CD4-positive, alpha-beta memory T cell (primary cell): ENCODE measurements at regions not wholly inside any gene's neighbourhood (a gene's known extent, or its start where the extent isn't known, plus 50 kb on each side); places are given as distances from the start of the nearest gene placed in this dataset.

Experiments used
- CTCF ChIA-PET: fragments of 350-600 bp; sonication (Branson Sonifier 250); formaldehyde crosslinking; loops from one replicate; lab custom pipeline; 2021; ENCODE audit warnings: inconsistent platforms; ENCODE audit not compliant: partially characterized antibody; lab: Charles Lee
- POLR2A ChIA-PET: fragments of 350-600 bp; sonication (Branson Sonifier 250); formaldehyde crosslinking; loops from one replicate; lab custom pipeline; 2021; ENCODE audit not compliant: partially characterized antibody; lab: Charles Lee
- DNase-seq, 5 donors: peaks; one replicate each; pipeline versions ENCODE4 v3.0.0 to v3.0.0-alpha.2; 2020 to 2022; ENCODE audit warnings: mixed read lengths in 1 of 5
- H3K27ac ChIP-seq: one replicate; pipeline ENCODE4 v1.7.0; 2013; ENCODE audit warnings: low read depth, low read length
- H3K27me3 ChIP-seq: 2 replicates; pipeline ENCODE4 v1.7.0; 2013; ENCODE audit warnings: mild to moderate bottlenecking, low read length, moderate library complexity; ENCODE audit not compliant: insufficient read depth
- H3K36me3 ChIP-seq: 2 replicates; pipeline ENCODE4 v1.7.0; 2013; ENCODE audit warnings: mild to moderate bottlenecking, low read length, moderate library complexity; ENCODE audit not compliant: insufficient read depth
- H3K4me1 ChIP-seq: 2 replicates; pipeline ENCODE4 v1.7.0; 2013; ENCODE audit warnings: mild to moderate bottlenecking, low read length, moderate library complexity; ENCODE audit not compliant: insufficient read depth
- H3K4me3 ChIP-seq, 2 donors: one replicate each; pipeline ENCODE4 v1.7.0; 2013; ENCODE audit warnings: low read length in 2 of 2, mild to moderate bottlenecking in 1 of 2
- H3K9me3 ChIP-seq, 2 donors: one replicate each; pipeline ENCODE4 v1.7.0; 2013; ENCODE audit warnings: low read length in 2 of 2, control low read depth in 1 of 2; ENCODE audit not compliant: control insufficient read depth in 1 of 2
- H3K27ac Mint-ChIP-seq, 7 donors: one replicate each; pipeline ENCODE4 v1.8.0; 2020 to 2021; ENCODE audit warnings: mixed read lengths in 7 of 7, mild to moderate bottlenecking in 6 of 7, inconsistent platforms in 3 of 7, moderate library complexity in 3 of 7
- H3K27me3 Mint-ChIP-seq, 2 donors: one replicate each; pipeline ENCODE4 v1.8.0; 2020 to 2021; ENCODE audit warnings: mixed read lengths in 2 of 2
- H3K36me3 Mint-ChIP-seq, 2 donors: one replicate each; pipeline ENCODE4 v1.8.0; 2020 to 2021; ENCODE audit warnings: mixed read lengths in 2 of 2, inconsistent platforms in 1 of 2, mild to moderate bottlenecking in 1 of 2
- H3K4me1 Mint-ChIP-seq, 4 donors: one replicate each; pipeline ENCODE4 v1.8.0; 2020 to 2021; ENCODE audit warnings: mixed read lengths in 4 of 4, mild to moderate bottlenecking in 1 of 4
- H3K4me3 Mint-ChIP-seq, 8 donors: one replicate each; pipeline ENCODE4 v1.8.0; 2020 to 2021; ENCODE audit warnings: mixed read lengths in 8 of 8, mild to moderate bottlenecking in 7 of 8, moderate library complexity in 6 of 8, inconsistent platforms in 3 of 8
- H3K9me3 Mint-ChIP-seq, 8 donors: one replicate each; pipeline ENCODE4 v1.8.0; 2020 to 2021; ENCODE audit warnings: mixed read lengths in 8 of 8, mild to moderate bottlenecking in 5 of 8, inconsistent platforms in 3 of 8, moderate library complexity in 1 of 8
- intact Hi-C: fragments of 100-400 bp; cut with micrococcal nuclease; formaldehyde crosslinking; loops from one replicate; pipeline ENCODE4 v1.15.1; 2023

DNA sequence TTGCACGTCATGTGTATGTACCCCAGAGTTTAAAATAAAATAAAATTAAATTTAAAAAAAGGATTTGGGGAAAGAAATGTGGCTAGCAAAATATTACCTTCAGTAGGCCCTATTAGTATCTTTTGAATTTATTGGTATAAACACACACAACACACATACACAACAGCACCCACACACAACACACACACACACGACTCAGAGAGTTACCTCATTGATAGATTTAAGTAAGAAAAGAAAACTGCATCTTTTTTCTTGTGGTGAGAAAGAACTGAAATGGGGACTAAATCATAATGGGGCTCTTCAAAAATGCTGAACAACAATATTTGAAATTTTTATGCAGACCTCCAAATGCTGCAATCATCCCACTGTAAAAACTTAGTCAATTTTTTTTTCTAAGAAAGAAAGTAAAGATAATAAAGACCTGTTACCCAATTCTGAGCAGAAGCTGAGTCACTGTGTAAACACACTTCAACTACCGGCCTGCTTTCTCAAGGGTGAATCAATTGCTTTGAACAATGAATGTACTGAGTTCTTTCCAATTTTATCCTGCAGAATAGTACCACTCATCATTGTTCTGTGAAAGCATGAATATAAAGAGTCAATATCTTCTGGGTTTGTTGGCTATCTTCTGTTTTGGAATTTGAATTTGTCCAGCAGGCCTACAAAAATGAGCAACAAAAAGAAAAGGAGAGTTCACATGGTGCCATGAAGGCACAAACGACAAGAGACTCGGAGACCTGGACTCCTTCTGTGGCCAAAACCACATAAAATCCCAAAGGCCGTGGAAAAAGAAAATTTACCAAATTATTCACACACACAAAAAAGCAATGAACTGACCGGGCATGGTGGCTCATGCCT lies 57.9 kb upstream of the CCNG1 start:
- CTCF ChIA-PET = interaction anchor here (0.7 to 1.3 kb wide), 2 partner anchors 28 to 29 kb away, joined by 3 read pairs; no protein-coding TSS in a partner anchor
- Mint-ChIP-seq H3K27me3 (peaks cover 2 to 6% of the 10 kb centered on the region in 2 donors), H3K36me3 (no peaks in the 10 kb centered on the region), H3K9me3 (peaks cover 0 to 5% (median 2%) of the 10 kb centered on the region in 8 donors), H3K27ac (no peak overlapping the region), H3K4me1 (no peaks in the 10 kb centered on the region), H3K4me3 (no peak overlapping the region)
- no peak for DNase-seq
- H3K36me3 ChIP-seq = no peaks in the 10 kb centered on the region
- H3K4me1 ChIP-seq = no peaks in the 10 kb centered on the region
- H3K27ac ChIP-seq = no peak overlapping the region
- H3K4me3 ChIP-seq = no peak overlapping the region
- no peaks in the 10 kb centered on the region for H3K9me3 ChIP-seq
- intact Hi-C loops = no loop called here
- POLR2A ChIA-PET = no interaction called here
- H3K27me3 ChIP-seq = no peaks in the 10 kb centered on the region

DNA sequence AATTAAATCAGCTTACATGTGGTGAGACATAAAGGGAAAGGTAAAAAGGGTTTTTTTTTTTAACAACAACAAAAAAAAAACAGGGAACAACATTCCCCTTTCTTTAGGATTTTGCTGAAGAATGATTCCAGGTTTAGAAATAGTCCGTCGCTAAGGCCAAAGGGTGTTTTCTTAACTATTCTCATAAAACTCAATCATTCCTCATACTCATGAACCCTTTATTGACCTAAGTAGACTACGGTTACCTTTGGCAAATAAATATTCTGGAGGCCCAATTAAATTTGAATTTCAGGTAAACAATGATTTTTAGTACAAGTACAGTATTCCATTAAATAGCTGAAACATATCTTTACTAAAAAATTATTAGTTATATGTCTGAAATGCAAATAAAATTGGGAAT lies 55.6 kb upstream of the CCNG1 start:
- H3K36me3 Mint-ChIP-seq = no peaks in the 10 kb centered on the region
- DNase-seq = no peak
- intact Hi-C loops = no loop called here
- H3K4me1 Mint-ChIP-seq = no peaks in the 10 kb centered on the region
- Histone ChIP-seq H3K27me3 (no peaks in the 10 kb centered on the region), H3K27ac (no peak overlapping the region), H3K36me3 (no peaks in the 10 kb centered on the region), H3K4me1 (no peaks in the 10 kb centered on the region), H3K9me3 (no peaks in the 10 kb centered on the region), H3K4me3 (no peak overlapping the region)
- peaks cover 2 to 6% of the 10 kb centered on the region in 2 donors for H3K27me3 Mint-ChIP-seq
- H3K4me3 Mint-ChIP-seq = no peak overlapping the region
- POLR2A ChIA-PET = no interaction called here
- H3K27ac Mint-ChIP-seq = no peak overlapping the region
- peaks cover 0 to 5% (median 0%) of the 10 kb centered on the region in 8 donors for H3K9me3 Mint-ChIP-seq
- CTCF ChIA-PET = no interaction called here

GRCh38 chr5:163383754-163384153 lies 53.6 kb upstream of the CCNG1 start:
- intact Hi-C loops = no loop called here
- H3K27ac Mint-ChIP-seq = no peak overlapping the region
- Histone ChIP-seq H3K4me3 (no peak overlapping the region), H3K27me3 (no peaks in the 10 kb centered on the region), H3K4me1 (no peaks in the 10 kb centered on the region), H3K9me3 (no peaks in the 10 kb centered on the region), H3K36me3 (no peaks in the 10 kb centered on the region), H3K27ac (no peak overlapping the region)
- ChIA-PET CTCF (no interaction called here), POLR2A (no interaction called here)
- peaks cover 0 to 5% (median 0%) of the 10 kb centered on the region in 8 donors for H3K9me3 Mint-ChIP-seq
- no peaks in the 10 kb centered on the region for H3K36me3 Mint-ChIP-seq
- no peak for DNase-seq
- H3K27me3 Mint-ChIP-seq = peaks cover 6 to 8% of the 10 kb centered on the region in 2 donors
- H3K4me3 Mint-ChIP-seq = no peak overlapping the region
- H3K4me1 Mint-ChIP-seq = no peaks in the 10 kb centered on the region

GRCh38 chr5:163384669-163385068 lies 52.7 kb upstream of the CCNG1 start:
- H3K27me3 Mint-ChIP-seq = peaks cover 4 to 8% of the 10 kb centered on the region in 2 donors
- H3K9me3 ChIP-seq = no peaks in the 10 kb centered on the region
- intact Hi-C loops = no loop called here
- no peak overlapping the region for H3K4me3 Mint-ChIP-seq
- DNase-seq = no peak
- H3K27ac Mint-ChIP-seq = no peak overlapping the region
- no peak overlapping the region for H3K27ac ChIP-seq
- CTCF ChIA-PET = no interaction called here
- H3K9me3 Mint-ChIP-seq = peaks cover 0 to 5% (median 0%) of the 10 kb centered on the region in 8 donors
- POLR2A ChIA-PET = no interaction called here
- no peaks in the 10 kb centered on the region for H3K27me3 ChIP-seq
- H3K4me1 ChIP-seq = no peaks in the 10 kb centered on the region
- H3K36me3 Mint-ChIP-seq = no peaks in the 10 kb centered on the region
- H3K36me3 ChIP-seq = no peaks in the 10 kb centered on the region
- no peak overlapping the region for H3K4me3 ChIP-seq
- no peaks in the 10 kb centered on the region for H3K4me1 Mint-ChIP-seq

DNA sequence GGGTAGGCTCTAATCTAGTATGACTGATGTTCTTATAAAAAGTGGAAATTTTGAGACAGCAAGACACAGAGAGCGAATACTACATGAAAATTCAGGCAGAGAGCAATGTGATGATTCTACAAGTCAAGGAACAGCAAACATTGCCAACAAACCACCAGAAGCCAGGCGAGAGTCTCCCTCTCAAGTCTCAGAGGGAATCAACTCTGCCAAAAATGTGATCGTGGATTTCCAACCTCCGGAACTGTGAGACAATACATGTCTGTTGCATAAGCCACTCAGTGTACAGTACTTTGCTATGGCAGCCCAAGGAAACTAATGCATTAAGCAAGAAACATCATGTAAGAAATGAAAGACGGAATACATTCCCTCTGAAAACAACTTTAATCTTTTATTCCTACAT lies 52.1 kb upstream of the CCNG1 start:
- H3K27me3 Mint-ChIP-seq = peaks cover 3 to 8% of the 10 kb centered on the region in 2 donors
- H3K27ac Mint-ChIP-seq = no peak overlapping the region
- Histone ChIP-seq H3K36me3 (no peaks in the 10 kb centered on the region), H3K27ac (no peak overlapping the region), H3K4me3 (no peak overlapping the region), H3K4me1 (no peaks in the 10 kb centered on the region), H3K9me3 (no peaks in the 10 kb centered on the region), H3K27me3 (no peaks in the 10 kb centered on the region)
- ChIA-PET CTCF (no interaction called here), POLR2A (no interaction called here)
- no peaks in the 10 kb centered on the region for H3K4me1 Mint-ChIP-seq
- H3K4me3 Mint-ChIP-seq = no peak overlapping the region
- no peaks in the 10 kb centered on the region for H3K36me3 Mint-ChIP-seq
- peaks cover 0 to 7% (median under 1%) of the 10 kb centered on the region in 8 donors for H3K9me3 Mint-ChIP-seq
- intact Hi-C loops = no loop called here
- DNase-seq = no peak

GRCh38 chr5:163385824-163386223 lies 51.6 kb upstream of the CCNG1 start:
- CTCF ChIA-PET = no interaction called here
- no peak overlapping the region for H3K27ac Mint-ChIP-seq

DNA sequence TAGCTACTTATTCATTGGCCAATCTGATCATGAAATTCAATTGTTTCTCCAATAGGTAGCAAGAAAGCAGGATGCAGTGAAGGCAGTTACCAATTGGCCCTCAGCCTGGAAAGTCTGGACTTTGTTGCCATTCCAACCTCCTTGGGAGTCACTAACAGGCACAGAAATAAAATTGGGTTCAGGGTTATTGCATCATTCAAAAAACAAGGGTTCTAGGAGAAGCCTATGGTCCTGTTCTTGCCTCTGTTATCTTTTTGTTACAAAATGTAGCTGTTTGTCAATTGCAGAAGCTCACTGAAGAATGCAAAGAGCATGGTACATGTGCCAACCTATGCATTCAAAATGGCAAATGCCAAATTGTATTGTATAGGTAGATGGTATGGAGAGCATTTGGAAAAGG lies 51.0 kb upstream of the CCNG1 start:
- intact Hi-C loops = no loop called here
- no peaks in the 10 kb centered on the region for H3K36me3 Mint-ChIP-seq
- Histone ChIP-seq H3K27ac (no peak overlapping the region), H3K4me3 (no peak overlapping the region), H3K4me1 (no peaks in the 10 kb centered on the region), H3K36me3 (no peaks in the 10 kb centered on the region), H3K9me3 (no peaks in the 10 kb centered on the region), H3K27me3 (no peaks in the 10 kb centered on the region)
- no peak for DNase-seq
- ChIA-PET CTCF (interaction anchor here (1.2 kb wide), 1 partner anchor 18 kb away, joined by 4 read pairs; no protein-coding TSS in a partner anchor), POLR2A (no interaction called here)
- H3K4me3 Mint-ChIP-seq = no peak overlapping the region
- peaks cover 10 to 14% of the 10 kb centered on the region in 2 donors for H3K27me3 Mint-ChIP-seq
- no peaks in the 10 kb centered on the region for H3K4me1 Mint-ChIP-seq
- peaks cover under 1 to 15% (median 3%) of the 10 kb centered on the region in 8 donors for H3K9me3 Mint-ChIP-seq
- no peak overlapping the region for H3K27ac Mint-ChIP-seq

More at GRCh38 chr5:163385824-163386223, 51.6 kb upstream of the CCNG1 start:
- no peaks in the 10 kb centered on the region for H3K4me1 Mint-ChIP-seq
- DNase-seq = no peak
- peaks cover 6 to 10% of the 10 kb centered on the region in 2 donors for H3K27me3 Mint-ChIP-seq
- H3K4me3 Mint-ChIP-seq = no peak overlapping the region
- POLR2A ChIA-PET = no interaction called here
- Histone ChIP-seq H3K9me3 (no peaks in the 10 kb centered on the region), H3K36me3 (no peaks in the 10 kb centered on the region), H3K4me1 (no peaks in the 10 kb centered on the region), H3K4me3 (no peak overlapping the region), H3K27ac (no peak overlapping the region), H3K27me3 (no peaks in the 10 kb centered on the region)
- intact Hi-C loops = no loop called here
- no peaks in the 10 kb centered on the region for H3K36me3 Mint-ChIP-seq
- peaks cover 0 to 11% (median 3%) of the 10 kb centered on the region in 8 donors for H3K9me3 Mint-ChIP-seq
